Right lobe of liver (tissue), 6 donors: ENCODE measurements at regions not wholly inside any gene's neighbourhood (a gene's known extent, or its start where the extent isn't known, plus 50 kb on each side); places are given as distances from the start of the nearest gene placed in this dataset.

Experiments
- ATAC-seq, 4 donors: fragments of 200-7000 bp; cut with Tn5 transposase; one replicate each; pipeline ENCODE4 v1.9.1; 2020; ENCODE audit warnings: mild to moderate bottlenecking in 4 of 4, moderate library complexity in 4 of 4
- DNase-seq, 3 donors: peaks; one replicate each; pipeline ENCODE4 v3.0.0-alpha.2; 2020
- H3K27ac ChIP-seq, 3 donors: fragments of 200-600 bp; one replicate each; pipeline ENCODE4 v1.8.0; 2022
- H3K27me3 ChIP-seq, 2 donors: fragments of 200-600 bp; one replicate each; pipeline ENCODE4 v1.8.0; 2022
- H3K36me3 ChIP-seq, 4 donors: fragments of 200-600 bp; sonication (generic) in 1 of 4; one replicate each; pipeline versions ENCODE4 v1.5.1 to v1.8.0; 2017 to 2022; ENCODE audit warnings: control low read depth in 1 of 4
- H3K4me1 ChIP-seq, 4 donors: fragments of 200-600 bp; sonication (generic) in 1 of 4; one replicate each; pipeline versions ENCODE4 v1.5.1 to v1.8.0; 2017 to 2022; ENCODE audit warnings: control low read depth in 1 of 4
- H3K4me3 ChIP-seq, 3 donors: fragments of 200-600 bp; one replicate each; pipeline ENCODE4 v1.8.0; 2022
- H3K9me3 ChIP-seq, 4 donors: fragments of 200-600 bp; sonication (generic) in 1 of 4; one replicate each; pipeline versions ENCODE4 v1.5.1 to v1.8.0; 2017 to 2022; ENCODE audit warnings: control low read depth in 1 of 4
- POLR2A ChIP-seq: fragments of 450-650 bp; IDR thresholded peaks from one replicate; pipeline ENCODE4 v1.6.1; 2017; ENCODE audit warnings: antibody characterized with exemption, mild to moderate bottlenecking
- WGBS: methylation state at CpG from one replicate; pipeline ENCODE4 v1.1.6; 2018; ENCODE audit warnings: low coverage, low lambda C conversion rate; ENCODE audit not compliant: insufficient coverage; ENCODE audit errors: missing lambda C conversion rate; 5-methylcytosine and 5-hydroxymethylcytosine counted together
- intact Hi-C, 2 donors: fragments of 100-400 bp; cut with DNase I; formaldehyde crosslinking; loops; one replicate each; pipeline versions ENCODE4 v1.11.2 to v1.14.1; 2022
- TF ChIP-seq, protein P1 (sequence below), 4 donors: fragments of 200-600 bp in 3 of 4; fragments of 450-650 bp in 1 of 4; IDR thresholded peaks; one replicate each; pipeline versions ENCODE4 v1.5.1 to v1.8.0; 2016 to 2022; ENCODE audit warnings: antibody characterized with exemption in 4 of 4, mild to moderate bottlenecking in 2 of 4
- donor health status: DM: no; HTN: yes; CAD: no.
- donor health status: DM: no; HTN: no; CAD: no.
- donor health status: DM: no; HTN: no; CAD: no.
- donor health status: DM: no; HTN: yes; CAD: no.
- donor health status: DM: no; HTN: yes; CAD: no.

DNA sequence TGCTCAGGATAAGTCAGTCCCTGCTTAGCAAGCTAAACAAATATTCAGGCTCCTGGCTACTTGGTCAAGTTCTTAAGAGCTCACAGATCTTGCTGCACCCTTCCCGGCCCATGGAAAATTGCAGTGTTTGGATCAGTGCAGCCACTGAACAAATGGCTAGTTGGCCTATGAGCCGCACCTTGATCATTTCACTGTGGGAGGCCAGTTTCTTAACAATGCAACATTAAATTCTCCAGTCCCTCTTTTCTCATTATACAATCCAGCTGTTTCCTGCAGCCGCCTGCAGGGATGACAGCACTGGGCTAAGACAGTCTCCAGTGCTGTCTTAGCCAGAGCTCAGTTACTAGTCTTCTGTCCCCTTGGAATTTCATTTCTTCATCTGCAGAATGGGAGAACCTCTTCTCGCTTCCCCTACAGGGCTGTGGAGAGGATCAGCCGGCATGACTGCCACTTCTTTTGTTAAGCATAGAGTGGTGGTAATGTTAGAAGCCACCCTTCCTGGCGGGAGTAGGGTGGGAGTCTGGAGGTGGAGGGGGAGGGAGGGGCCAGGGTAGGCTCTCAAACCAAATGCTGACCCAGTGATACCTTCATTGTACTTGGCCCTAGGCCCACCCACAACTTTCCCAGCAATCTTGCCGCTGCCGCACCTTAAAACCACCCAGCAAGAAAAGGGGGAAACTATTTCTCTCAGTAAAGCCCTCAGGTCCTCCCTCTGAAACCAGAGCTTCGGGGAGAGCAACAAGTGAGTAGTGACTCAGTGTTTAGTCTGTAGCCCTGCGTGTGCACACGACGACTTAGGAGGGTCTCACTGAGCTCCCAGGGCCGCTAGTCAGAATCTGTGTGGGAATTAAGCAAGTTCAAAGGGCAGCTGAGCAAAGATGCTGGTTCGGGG is 145.7 kb downstream of the NUAK1 start:
- no peak for DNase-seq
- Histone ChIP-seq H3K4me3 (no peak overlapping the region), H3K27ac (no peak overlapping the region)

DNA sequence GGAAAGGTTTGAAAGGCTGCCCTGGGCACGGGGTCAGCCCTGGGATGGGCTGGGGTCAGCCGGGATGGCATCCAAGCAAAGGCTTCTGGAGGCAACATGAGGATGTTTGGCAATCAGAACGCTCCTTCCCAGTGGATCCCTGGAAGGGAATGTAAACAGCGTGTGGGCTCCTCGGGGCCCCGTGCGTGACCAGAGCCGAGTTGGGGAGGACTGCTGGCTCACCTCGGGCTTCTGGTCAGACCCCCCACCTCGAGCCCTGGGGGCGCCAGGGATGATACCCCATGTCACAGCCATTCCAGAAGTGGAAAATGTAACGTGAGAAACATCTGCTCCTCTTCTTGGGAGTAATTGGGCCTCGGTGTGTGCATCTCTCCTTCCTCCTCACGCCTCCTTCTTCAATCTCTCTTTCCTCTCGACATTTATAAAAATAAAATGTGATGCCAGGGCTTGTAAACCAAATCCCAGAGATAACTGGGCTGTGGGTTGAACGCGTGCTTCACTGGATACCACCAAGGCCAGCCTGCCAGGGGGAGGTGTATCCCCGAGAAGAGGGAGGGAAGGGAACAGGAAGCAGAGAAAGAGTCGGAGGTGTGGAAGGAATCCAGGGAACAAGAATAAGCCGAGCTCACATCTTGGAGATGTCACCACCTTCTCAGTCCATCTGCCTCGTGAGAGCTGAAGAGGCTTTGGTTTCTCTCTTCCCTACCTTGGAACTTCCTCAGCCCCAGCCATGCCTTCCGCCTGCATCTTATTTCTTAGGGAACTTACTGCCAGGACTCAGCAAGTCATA is 144.8 kb downstream of the NUAK1 start:
- ATAC-seq = no peak
- WGBS = 74% methylated on average over 13 of the region's 22 CpGs
- no peak for TF ChIP-seq POLR2A
- TF ChIP-seq, protein P1, sequence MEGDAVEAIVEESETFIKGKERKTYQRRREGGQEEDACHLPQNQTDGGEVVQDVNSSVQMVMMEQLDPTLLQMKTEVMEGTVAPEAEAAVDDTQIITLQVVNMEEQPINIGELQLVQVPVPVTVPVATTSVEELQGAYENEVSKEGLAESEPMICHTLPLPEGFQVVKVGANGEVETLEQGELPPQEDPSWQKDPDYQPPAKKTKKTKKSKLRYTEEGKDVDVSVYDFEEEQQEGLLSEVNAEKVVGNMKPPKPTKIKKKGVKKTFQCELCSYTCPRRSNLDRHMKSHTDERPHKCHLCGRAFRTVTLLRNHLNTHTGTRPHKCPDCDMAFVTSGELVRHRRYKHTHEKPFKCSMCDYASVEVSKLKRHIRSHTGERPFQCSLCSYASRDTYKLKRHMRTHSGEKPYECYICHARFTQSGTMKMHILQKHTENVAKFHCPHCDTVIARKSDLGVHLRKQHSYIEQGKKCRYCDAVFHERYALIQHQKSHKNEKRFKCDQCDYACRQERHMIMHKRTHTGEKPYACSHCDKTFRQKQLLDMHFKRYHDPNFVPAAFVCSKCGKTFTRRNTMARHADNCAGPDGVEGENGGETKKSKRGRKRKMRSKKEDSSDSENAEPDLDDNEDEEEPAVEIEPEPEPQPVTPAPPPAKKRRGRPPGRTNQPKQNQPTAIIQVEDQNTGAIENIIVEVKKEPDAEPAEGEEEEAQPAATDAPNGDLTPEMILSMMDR (IDR thresholded peaks at IDR 0.05) = no peak
- H3K36me3 ChIP-seq = no peaks in the 10 kb centered on the region
- H3K27ac ChIP-seq = no peak overlapping the region
- DNase-seq = no peak
- no peaks in the 10 kb centered on the region for H3K27me3 ChIP-seq
- no peaks in the 10 kb centered on the region for H3K4me1 ChIP-seq
- no peaks in the 10 kb centered on the region for H3K9me3 ChIP-seq
- H3K4me3 ChIP-seq = no peak overlapping the region
- intact Hi-C loops = no loop called here

More for the DNA sequence above, 145.7 kb downstream of the NUAK1 start:
- Histone ChIP-seq H3K27me3 (no peaks in the 10 kb centered on the region), H3K4me1 (no peaks in the 10 kb centered on the region), H3K36me3 (no peaks in the 10 kb centered on the region), H3K9me3 (no peaks in the 10 kb centered on the region)
- TF ChIP-seq, protein P1 (IDR thresholded peaks at IDR 0.05) = no peak
- no peak for TF ChIP-seq POLR2A
- intact Hi-C loops = no loop called here
- ATAC-seq = no peak
- 62% methylated on average over 12 of the region's 14 CpGs for WGBS

DNA sequence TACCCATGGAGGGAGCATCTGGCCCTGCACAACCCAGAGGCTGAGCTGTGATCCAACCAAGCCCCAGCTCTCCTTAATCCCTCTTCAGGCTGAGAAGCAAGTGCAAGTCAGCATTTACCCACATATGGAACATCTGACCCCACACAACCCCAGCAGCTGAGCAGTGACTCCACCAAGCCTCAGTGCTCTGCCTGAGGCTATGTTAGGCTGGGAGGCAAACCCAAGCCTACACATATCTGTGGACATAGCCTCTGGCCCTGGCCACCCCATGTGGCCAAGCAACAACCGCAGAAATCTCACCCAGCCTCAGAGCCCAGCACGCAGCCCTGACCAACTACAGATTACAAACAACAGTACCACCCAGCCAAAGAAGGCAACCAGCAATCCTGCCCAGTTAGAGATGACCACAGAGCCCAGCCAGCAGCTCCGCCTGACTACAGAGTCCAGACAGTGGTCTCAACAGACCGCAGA is 142.8 kb downstream of the NUAK1 start:
- 67% methylated on average over 1 of the region's 4 CpGs for WGBS
- Histone ChIP-seq H3K9me3 (no peaks in the 10 kb centered on the region), H3K4me1 (no peaks in the 10 kb centered on the region), H3K27ac (no peak overlapping the region), H3K27me3 (no peaks in the 10 kb centered on the region), H3K4me3 (no peak overlapping the region), H3K36me3 (no peaks in the 10 kb centered on the region)
- TF ChIP-seq, protein P1 (IDR thresholded peaks at IDR 0.05) = no peak
- no peak for TF ChIP-seq POLR2A
- DNase-seq (no peak), ATAC-seq (no peak)
- intact Hi-C loops = no loop called here

DNA sequence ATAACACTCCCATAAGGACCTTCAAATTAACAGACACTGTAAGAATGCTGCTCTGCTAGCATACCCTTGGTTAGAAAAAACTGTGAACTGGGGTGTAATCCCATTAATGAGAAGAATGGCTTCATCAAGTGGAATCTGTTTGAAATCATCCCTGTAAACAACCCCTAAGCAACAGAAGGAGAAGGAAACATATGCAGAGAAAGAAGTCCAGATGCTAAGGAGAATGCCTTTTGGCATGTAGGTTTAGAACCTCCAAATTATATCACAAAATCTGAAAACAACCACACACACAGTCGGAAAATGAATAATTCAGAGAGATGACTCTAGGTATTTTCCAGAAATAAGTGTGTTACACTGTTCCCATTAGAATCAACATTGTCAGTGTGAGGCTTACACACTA is 140.2 kb downstream of the NUAK1 start:
- Histone ChIP-seq H3K9me3 (no peaks in the 10 kb centered on the region), H3K27me3 (no peaks in the 10 kb centered on the region), H3K4me3 (no peak overlapping the region), H3K4me1 (no peaks in the 10 kb centered on the region), H3K36me3 (no peaks in the 10 kb centered on the region), H3K27ac (no peak overlapping the region)
- TF ChIP-seq, protein P1 (IDR thresholded peaks at IDR 0.05) = no peak
- no peak for TF ChIP-seq POLR2A
- DNase-seq = no peak
- WGBS = 44% methylated on average over 1 of the region's 1 CpG
- ATAC-seq = no peak
- intact Hi-C loops = no loop called here
